ENCODE measurements at regions not wholly inside any gene's neighbourhood (a gene's known extent, or its start where the extent isn't known, plus 50 kb on each side); places are given as distances from the start of the nearest gene placed in this dataset.

DNA sequence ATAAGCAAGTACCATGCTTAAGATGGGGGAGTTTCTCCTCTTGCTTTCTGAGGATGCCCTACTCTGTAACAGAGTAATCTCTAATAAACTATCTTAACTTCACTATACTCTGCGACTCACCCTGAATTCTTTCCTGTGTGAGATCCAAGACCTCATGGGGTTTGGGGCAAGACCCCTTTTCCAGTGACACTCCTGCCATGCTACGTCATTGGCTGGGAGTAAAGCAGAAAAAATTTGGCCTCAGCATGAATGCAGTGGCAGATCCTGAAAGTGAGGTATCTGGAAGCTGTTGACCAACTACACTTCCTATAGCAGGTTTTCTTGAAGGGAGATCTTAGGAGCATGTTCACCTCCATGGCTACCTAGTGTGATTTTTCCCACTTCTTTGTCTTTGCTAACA, 109.1 kb upstream of the MED14 start:
- no peak for TF ChIP-seq EZH2 (IDR thresholded peaks at IDR 0.05; ENCODE audit: low read length)
- TF ChIP-seq, protein P1, sequence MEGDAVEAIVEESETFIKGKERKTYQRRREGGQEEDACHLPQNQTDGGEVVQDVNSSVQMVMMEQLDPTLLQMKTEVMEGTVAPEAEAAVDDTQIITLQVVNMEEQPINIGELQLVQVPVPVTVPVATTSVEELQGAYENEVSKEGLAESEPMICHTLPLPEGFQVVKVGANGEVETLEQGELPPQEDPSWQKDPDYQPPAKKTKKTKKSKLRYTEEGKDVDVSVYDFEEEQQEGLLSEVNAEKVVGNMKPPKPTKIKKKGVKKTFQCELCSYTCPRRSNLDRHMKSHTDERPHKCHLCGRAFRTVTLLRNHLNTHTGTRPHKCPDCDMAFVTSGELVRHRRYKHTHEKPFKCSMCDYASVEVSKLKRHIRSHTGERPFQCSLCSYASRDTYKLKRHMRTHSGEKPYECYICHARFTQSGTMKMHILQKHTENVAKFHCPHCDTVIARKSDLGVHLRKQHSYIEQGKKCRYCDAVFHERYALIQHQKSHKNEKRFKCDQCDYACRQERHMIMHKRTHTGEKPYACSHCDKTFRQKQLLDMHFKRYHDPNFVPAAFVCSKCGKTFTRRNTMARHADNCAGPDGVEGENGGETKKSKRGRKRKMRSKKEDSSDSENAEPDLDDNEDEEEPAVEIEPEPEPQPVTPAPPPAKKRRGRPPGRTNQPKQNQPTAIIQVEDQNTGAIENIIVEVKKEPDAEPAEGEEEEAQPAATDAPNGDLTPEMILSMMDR (optimal IDR thresholded peaks at IDR 0.05 in 1 of 3, IDR thresholded peaks at IDR 0.05 in 1 of 3, conservative IDR thresholded peaks at IDR 0.05 in 1 of 3; ENCODE audit: extremely low read depth in 1 of 3, insufficient read depth in 2 of 3, low read length in 3 of 3), result no peak

All from keratinocyte (primary cell).